Suprapubic skin (tissue), 2 donors: ENCODE measurements at regions not wholly inside any gene's neighbourhood (a gene's known extent, or its start where the extent isn't known, plus 50 kb on each side); places are given as distances from the start of the nearest gene placed in this dataset.

Source experiments
- EP300 ChIP-seq: sonication (generic); formaldehyde crosslinking; IDR thresholded peaks from one replicate; pipeline ENCODE4 v1.6.1; 2017; ENCODE audit warnings: antibody characterized with exemption
- POLR2A ChIP-seq, 2 donors: fragments of 450-650 bp; IDR thresholded peaks; one replicate each; pipeline ENCODE4 v1.6.1; 2017; ENCODE audit warnings: antibody characterized with exemption in 2 of 2, mild to moderate bottlenecking in 2 of 2, moderate library complexity in 2 of 2

DNA sequence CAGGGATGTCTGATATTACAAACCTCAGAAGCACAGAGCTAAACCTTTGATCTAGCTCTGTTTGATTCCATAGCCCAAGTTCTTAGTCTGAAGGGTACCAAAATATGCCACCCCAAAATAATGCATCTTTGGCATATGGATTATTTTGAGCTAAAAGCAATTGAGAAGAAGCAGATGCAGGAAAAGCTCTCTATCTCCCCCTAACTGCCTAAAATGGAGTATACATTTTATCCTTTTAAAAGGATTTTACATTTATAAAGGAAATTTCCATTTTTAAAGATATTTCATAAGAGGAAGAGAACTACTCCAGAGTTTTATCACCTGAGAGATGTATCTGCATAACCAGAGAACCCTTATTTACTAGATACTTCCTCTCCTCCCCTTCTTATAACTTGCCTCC is 158.7 kb downstream of the ZNF674 start:
- TF ChIP-seq POLR2A (IDR thresholded peaks at IDR 0.05), result no peak
- no peak for TF ChIP-seq EP300
